SK-N-SH treated with all-trans-retinoic acid at 6 μM for 48 hours (cell line): ENCODE measurements at regions not wholly inside any gene's neighbourhood (a gene's known extent, or its start where the extent isn't known, plus 50 kb on each side); places are given as distances from the start of the nearest gene placed in this dataset.

Experiments
- ATAC-seq: fragments of 200-7000 bp; cut with Tn5 transposase; 3 replicates; pipeline ENCODE4 v1.9.1; 2020; ENCODE audit warnings: mild to moderate bottlenecking, moderate library complexity
- ARNTL ChIP-seq: fragments of 450-650 bp; formaldehyde crosslinking; IDR thresholded peaks from 2 replicates; pipeline ENCODE4 v1.5.0; 2020; ENCODE audit warnings: low read depth, mild to moderate bottlenecking, moderate library complexity, borderline replicate concordance
- BACH2 ChIP-seq: fragments of 250-450 bp; sonication (Bioruptor Pico); IDR thresholded peaks from 2 replicates; pipeline ENCODE4 v1.9.0; 2021; ENCODE audit warnings: mild to moderate bottlenecking, borderline replicate concordance
- CREB5 ChIP-seq: fragments of 250-450 bp; sonication (Bioruptor Pico); IDR thresholded peaks from 2 replicates; pipeline ENCODE4 v1.5.1; 2020; ENCODE audit warnings: low read depth, mild to moderate bottlenecking, moderate library complexity
- CSDC2 ChIP-seq: fragments of 250-450 bp; sonication (Bioruptor Pico); IDR thresholded peaks from 2 replicates; pipeline ENCODE4 v1.5.0; 2020; ENCODE audit warnings: mild to moderate bottlenecking, moderate library complexity
- CSRNP3 ChIP-seq: fragments of 250-450 bp; sonication (Bioruptor Pico); IDR thresholded peaks from 2 replicates; pipeline ENCODE4 v1.5.1; 2021; ENCODE audit warnings: mild to moderate bottlenecking, moderate library complexity
- ESRRG ChIP-seq: fragments of 250-450 bp; sonication (Bioruptor Pico); IDR thresholded peaks from 2 replicates; pipeline ENCODE4 v1.6.1; 2021; ENCODE audit warnings: mild to moderate bottlenecking
- GLIS3 ChIP-seq: fragments of 250-450 bp; sonication (Bioruptor Pico); IDR thresholded peaks from 2 replicates; pipeline ENCODE4 v1.5.0; 2020; ENCODE audit warnings: mild to moderate bottlenecking, moderate library complexity
- ISL1 ChIP-seq: fragments of 250-450 bp; sonication (Bioruptor Pico); IDR thresholded peaks from 2 replicates; pipeline ENCODE4 v2.1.2; 2022; ENCODE audit warnings: mild to moderate bottlenecking, moderate library complexity
- OSR1 ChIP-seq: fragments of 250-450 bp; sonication (Bioruptor Pico); IDR thresholded peaks from 2 replicates; pipeline ENCODE4 v1.8.0; 2022; ENCODE audit warnings: moderate library complexity, mild to moderate bottlenecking, inconsistent platforms
- PATZ1 ChIP-seq: fragments of 250-450 bp; sonication (Bioruptor Pico); IDR thresholded peaks from 2 replicates; pipeline ENCODE4 v1.8.0; 2020; ENCODE audit warnings: mild to moderate bottlenecking, moderate library complexity, borderline replicate concordance
- POU6F1 ChIP-seq: fragments of 250-450 bp; sonication (Bioruptor Pico); IDR thresholded peaks from 2 replicates; pipeline ENCODE4 v1.8.0; 2021; ENCODE audit warnings: low read depth, mild to moderate bottlenecking, moderate library complexity, borderline replicate concordance
- PPARA ChIP-seq: fragments of 250-450 bp; sonication (Bioruptor Pico); IDR thresholded peaks from 2 replicates; pipeline ENCODE4 v1.5.0; 2020; ENCODE audit warnings: mild to moderate bottlenecking, borderline replicate concordance
- RARB ChIP-seq: fragments of 250-450 bp; sonication (Bioruptor Pico); IDR thresholded peaks from 2 replicates; pipeline ENCODE4 v1.8.0; 2021; ENCODE audit warnings: mild to moderate bottlenecking, moderate library complexity
- SNAI2 ChIP-seq: fragments of 250-450 bp; sonication (Bioruptor Pico); IDR thresholded peaks from 2 replicates; pipeline ENCODE4 v1.5.0; 2020; ENCODE audit warnings: mild to moderate bottlenecking, moderate library complexity
- TCF4 ChIP-seq: fragments of 250-450 bp; sonication (Bioruptor Pico); IDR thresholded peaks from 2 replicates; pipeline ENCODE4 v1.8.0; 2021; ENCODE audit warnings: mild to moderate bottlenecking, moderate library complexity, borderline replicate concordance
- TOX ChIP-seq: fragments of 250-450 bp; sonication (Bioruptor Pico); IDR thresholded peaks from 2 replicates; pipeline ENCODE4 v1.8.0; 2021; ENCODE audit warnings: mild to moderate bottlenecking, moderate library complexity, borderline replicate concordance
- TSHZ2 ChIP-seq: fragments of 250-450 bp; sonication (Bioruptor Pico); IDR thresholded peaks from 2 replicates; pipeline ENCODE4 v1.5.0; 2020; ENCODE audit warnings: mild to moderate bottlenecking, moderate library complexity
- ZC3H10 ChIP-seq: fragments of 250-450 bp; sonication (Bioruptor Pico); IDR thresholded peaks from 2 replicates; pipeline ENCODE4 v1.5.1; 2021; ENCODE audit warnings: mild to moderate bottlenecking, moderate library complexity
- ZFP3 ChIP-seq: fragments of 250-450 bp; sonication (Bioruptor Pico); IDR thresholded peaks from 2 replicates; pipeline ENCODE4 v1.5.0; 2020; ENCODE audit warnings: mild to moderate bottlenecking, moderate library complexity
- ZFP30 ChIP-seq: fragments of 450-650 bp; formaldehyde crosslinking; IDR thresholded peaks from 2 replicates; pipeline ENCODE4 v1.5.0; 2022; ENCODE audit warnings: mild to moderate bottlenecking, moderate library complexity
- ZNF565 ChIP-seq: fragments of 450-650 bp; formaldehyde crosslinking; conservative IDR thresholded peaks from 2 replicates; pipeline ENCODE4 v1.5.0; 2020; ENCODE audit warnings: low read depth, mild to moderate bottlenecking, moderate library complexity
- ZNF70 ChIP-seq: fragments of 450-650 bp; formaldehyde crosslinking; IDR thresholded peaks from 2 replicates; pipeline ENCODE4 v1.5.0; 2020; ENCODE audit warnings: mild to moderate bottlenecking, moderate library complexity
- ZNF8 ChIP-seq: fragments of 450-650 bp; formaldehyde crosslinking; IDR thresholded peaks from 2 replicates; pipeline ENCODE4 v1.5.0; 2020; ENCODE audit warnings: mild to moderate bottlenecking, moderate library complexity

- ATAC-seq = no peak
- TF ChIP-seq TSHZ2 (CRISPR knock-in tag) (no peak), RARB (CRISPR knock-in tag) (no peak), OSR1 (no peak), ZNF565 (CRISPR knock-in tag) (no peak), POU6F1 (no peak), CSDC2 (no peak), CREB5 (CRISPR knock-in tag) (no peak), BACH2 (CRISPR knock-in tag) (no peak), ZNF8 (CRISPR knock-in tag) (no peak), ZFP30 (no peak), ARNTL (CRISPR knock-in tag) (no peak), ISL1 (CRISPR knock-in tag) (no peak), PATZ1 (CRISPR knock-in tag) (no peak), CSRNP3 (no peak), ESRRG (no peak), ZFP3 (no peak), ZC3H10 (CRISPR knock-in tag) (no peak)
Observed at GRCh38 chr15:62644216-62644888, 398.2 kb upstream of the TPM1 start.

GRCh38 chr15:62644889-62645742, 397.4 kb upstream of the TPM1 start:
- TF ChIP-seq TCF4 (CRISPR knock-in tag) (no peak), CSDC2 (no peak), ZNF70 (CRISPR knock-in tag) (no peak), OSR1 (no peak), ZFP3 (no peak), SNAI2 (CRISPR knock-in tag) (no peak), ZC3H10 (CRISPR knock-in tag) (no peak), GLIS3 (CRISPR knock-in tag) (no peak), ISL1 (CRISPR knock-in tag) (no peak), ZFP30 (no peak), BACH2 (CRISPR knock-in tag) (no peak), POU6F1 (no peak), ARNTL (CRISPR knock-in tag) (no peak), PPARA (CRISPR knock-in tag) (no peak), TOX (CRISPR knock-in tag) (no peak), ZNF8 (CRISPR knock-in tag) (no peak)
- TF ChIP-seq, all 23 proteins: peak for 0
- ATAC-seq = no peak
